PFSK-1 (cell line): ENCODE measurements at regions not wholly inside any gene's neighbourhood (a gene's known extent, or its start where the extent isn't known, plus 50 kb on each side); places are given as distances from the start of the nearest gene placed in this dataset.

Experiments used
- FOXP2 ChIP-seq: optimal IDR thresholded peaks from 2 replicates; pipeline ENCODE3; 2011; ENCODE audit warnings: borderline replicate concordance, control low read depth, inconsistent platforms; ENCODE audit not compliant: insufficient read depth; ENCODE audit errors: extremely low read length, extremely low read depth
- POLR2AphosphoS5 ChIP-seq: IDR thresholded peaks from 2 replicates; pipeline ENCODE4 v1.6.1; 2012; ENCODE audit warnings: low read depth, mild to moderate bottlenecking, control low read depth, low read length, moderate library complexity
- REST ChIP-seq, 2 experiments: IDR thresholded peaks; 2 replicates each; pipeline versions ENCODE4 v1.6.1 to v1.8.0; 2011 to 2012; ENCODE audit warnings: low read depth in 2 of 2, low read length in 2 of 2, control low read depth in 1 of 2, inconsistent platforms in 1 of 2, mild to moderate bottlenecking in 1 of 2, moderate library complexity in 1 of 2; ENCODE audit not compliant: insufficient read depth in 1 of 2
- SIN3A ChIP-seq: IDR thresholded peaks from 2 replicates; pipeline ENCODE4 v1.6.1; 2012; ENCODE audit warnings: mild to moderate bottlenecking, low read length, moderate library complexity, borderline replicate concordance; ENCODE audit not compliant: insufficient read depth
- TAF1 ChIP-seq: IDR thresholded peaks from 2 replicates; pipeline ENCODE4 v1.6.1; 2012; ENCODE audit warnings: low read length, control low read depth, borderline replicate concordance; ENCODE audit not compliant: insufficient read depth

DNA sequence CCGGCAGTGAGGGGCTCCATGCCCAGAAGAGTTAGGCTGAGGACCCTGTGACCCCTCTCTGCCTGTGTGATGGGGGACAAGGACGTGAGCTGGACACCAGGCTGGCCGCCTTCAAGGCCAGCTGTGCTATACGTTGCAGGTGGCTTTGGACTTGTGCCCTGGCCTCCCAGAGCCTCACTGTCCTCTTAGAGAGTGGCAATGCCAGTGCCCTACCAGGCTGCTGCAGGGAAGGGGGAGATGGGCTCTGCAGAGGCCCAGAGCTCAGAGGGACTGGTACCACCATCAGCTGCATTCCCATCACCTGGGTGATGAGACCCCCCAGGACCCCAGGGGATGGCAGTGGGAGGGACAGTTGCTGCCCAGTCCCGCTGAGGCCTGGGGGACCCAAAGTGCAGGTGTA is 90.4 kb upstream of the SHISAL1 start:
- no peak for TF ChIP-seq FOXP2
- TF ChIP-seq TAF1 = no peak
- TF ChIP-seq SIN3A = no peak
- no peak for TF ChIP-seq POLR2AphosphoS5
- no peak for TF ChIP-seq REST (IDR thresholded peaks at IDR 0.05; ENCODE audit: insufficient read depth in 1 of 2, low read depth in 2 of 2, low read length in 2 of 2)

DNA sequence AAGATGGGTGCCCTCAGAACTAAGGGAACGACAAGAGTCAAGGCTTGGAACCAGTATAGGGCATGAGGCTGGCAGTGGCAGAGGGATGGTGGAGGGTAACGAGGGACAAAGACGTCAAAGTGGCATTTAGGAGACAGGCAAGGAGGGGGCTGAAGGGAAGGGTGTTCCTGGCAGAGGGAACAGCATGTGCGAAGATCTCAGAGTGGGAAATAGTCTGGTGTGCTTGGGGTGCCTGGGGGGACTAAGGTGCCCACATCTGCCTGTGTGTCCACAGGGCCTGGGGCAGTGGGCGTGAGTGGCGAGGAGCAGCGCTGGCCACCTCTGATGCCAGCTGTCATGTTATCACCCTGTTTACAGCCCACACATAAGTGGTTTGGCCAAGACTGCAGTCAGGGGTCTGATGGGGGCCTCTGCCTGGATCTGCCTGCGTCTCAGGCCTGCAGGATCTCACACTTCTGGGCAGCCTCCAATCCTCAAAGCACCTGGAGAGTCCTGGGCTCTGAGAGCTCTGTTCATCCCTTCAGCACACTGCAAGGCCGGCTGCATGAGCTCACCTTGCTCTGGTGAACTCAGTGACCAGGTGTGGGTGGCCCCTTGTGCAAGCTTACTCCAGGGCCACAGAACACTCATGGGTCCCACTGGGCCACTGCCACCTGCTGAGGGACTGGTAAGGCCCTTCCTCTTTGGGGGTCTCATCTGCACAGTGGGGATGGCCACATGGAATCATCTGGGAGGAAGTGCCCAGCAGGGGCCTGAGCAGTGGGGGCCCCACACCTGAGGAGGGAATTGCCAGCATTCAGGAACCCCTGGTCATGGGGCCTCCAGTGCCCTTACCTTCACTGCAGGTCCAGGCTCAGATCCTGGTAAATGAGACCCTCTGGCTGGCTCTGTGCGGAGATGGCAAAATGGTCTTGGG is 89.7 kb upstream of the SHISAL1 start:
- TF ChIP-seq FOXP2 (no peak), REST (IDR thresholded peaks at IDR 0.05; ENCODE audit: insufficient read depth in 1 of 2, low read depth in 2 of 2, low read length in 2 of 2) (no peak), TAF1 (no peak), SIN3A (no peak), POLR2AphosphoS5 (no peak)

DNA sequence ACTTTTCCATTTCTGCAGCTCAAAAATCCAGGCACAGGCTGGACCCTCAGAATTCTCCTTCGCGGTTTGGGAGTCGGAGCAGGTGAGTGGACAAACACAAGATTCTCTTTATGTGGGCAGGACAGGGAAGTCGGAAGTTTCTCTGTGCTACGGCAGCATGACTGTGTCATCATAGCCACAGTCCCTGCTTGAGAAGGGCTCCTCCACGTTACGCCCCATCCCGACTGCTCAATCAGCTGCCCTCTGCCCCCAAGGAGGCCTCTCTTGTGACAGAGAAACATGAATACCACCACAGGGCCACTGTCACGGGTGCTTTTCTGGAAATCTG is 89.0 kb upstream of the SHISAL1 start:
- no peak for TF ChIP-seq POLR2AphosphoS5
- no peak for TF ChIP-seq REST (IDR thresholded peaks at IDR 0.05; ENCODE audit: insufficient read depth in 1 of 2, low read depth in 2 of 2, low read length in 2 of 2)
- no peak for TF ChIP-seq TAF1
- no peak for TF ChIP-seq SIN3A
- no peak for TF ChIP-seq FOXP2

GRCh38 chr22:44400763-44401060 is 88.0 kb upstream of the SHISAL1 start:
- TF ChIP-seq POLR2AphosphoS5 (no peak), FOXP2 (no peak)

DNA sequence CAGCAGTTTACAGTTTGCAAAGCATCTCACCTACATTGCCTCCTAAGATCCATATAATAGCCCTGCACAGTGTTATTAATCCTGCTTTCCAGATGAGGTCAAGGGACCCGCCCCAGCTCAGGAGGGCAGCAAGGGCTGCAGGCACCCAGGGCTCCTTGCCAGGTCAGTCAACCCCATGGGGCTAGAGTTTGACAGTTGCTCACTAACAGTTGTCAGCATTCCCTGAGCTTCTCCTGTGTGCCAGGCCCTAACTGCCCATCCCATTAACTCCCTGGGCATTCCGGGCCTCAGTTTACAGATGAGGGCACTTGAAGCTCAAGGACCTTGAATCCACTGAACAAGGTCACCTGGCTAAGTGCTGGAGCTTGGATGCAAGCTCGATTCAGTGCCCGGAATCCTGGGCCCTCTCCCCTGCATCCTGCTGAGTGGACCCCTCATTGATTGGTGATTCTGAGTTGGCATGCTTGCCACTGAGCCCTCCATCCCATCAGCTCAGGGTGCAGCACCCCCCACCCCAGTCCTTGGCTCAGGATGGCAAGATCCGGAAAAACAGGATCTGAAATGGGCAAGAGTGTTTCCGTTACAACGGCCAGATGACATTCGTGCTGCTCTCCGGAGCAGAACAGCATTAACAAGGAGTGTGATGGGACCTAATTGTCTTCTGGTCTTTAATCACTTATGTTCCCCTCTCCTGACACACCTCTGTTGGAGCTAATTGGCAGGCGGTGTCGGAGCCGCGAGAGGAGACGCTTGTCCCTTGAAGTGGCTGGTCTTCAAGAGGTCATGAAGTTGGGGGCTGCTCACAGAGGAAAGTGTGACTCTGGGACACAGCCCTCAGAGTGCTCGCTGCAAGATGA is 87.4 kb upstream of the SHISAL1 start:
- no peak for TF ChIP-seq SIN3A
- TF ChIP-seq POLR2AphosphoS5 = no peak
- no peak for TF ChIP-seq REST (IDR thresholded peaks at IDR 0.05; ENCODE audit: insufficient read depth in 1 of 2, low read depth in 2 of 2, low read length in 2 of 2)
- TF ChIP-seq TAF1 = no peak
- no peak for TF ChIP-seq FOXP2
